Neural cell (in vitro differentiated cells): ENCODE measurements at regions not wholly inside any gene's neighbourhood (a gene's known extent, or its start where the extent isn't known, plus 50 kb on each side); places are given as distances from the start of the nearest gene placed in this dataset.

Experiments
- EP300 ChIP-seq: fragments of 450-650 bp; conservative IDR thresholded peaks from 2 replicates; pipeline ENCODE4 v1.6.1; 2014; ENCODE audit warnings: antibody characterized with exemption, mild to moderate bottlenecking, moderate library complexity; ENCODE audit not compliant: poor library complexity, severe bottlenecking
- EZH2 ChIP-seq: fragments of 200-600, 300-800 bp; shearing (Covaris generic), sonication (generic); IDR thresholded peaks from 2 replicates; pipeline ENCODE4 v1.6.1; 2014; ENCODE audit warnings: antibody characterized with exemption, low read length, borderline replicate concordance, mild to moderate bottlenecking; ENCODE audit not compliant: insufficient read depth, poor library complexity, severe bottlenecking
- POLR2AphosphoS5 ChIP-seq: IDR thresholded peaks from 2 replicates; pipeline ENCODE4 v1.6.1; 2012
- SMC3 ChIP-seq: fragments of 450-650 bp; conservative IDR thresholded peaks from 2 replicates; pipeline ENCODE4 v1.6.1; 2014; ENCODE audit warnings: antibody characterized with exemption, mild to moderate bottlenecking, moderate library complexity; ENCODE audit not compliant: poor library complexity
- TAF1 ChIP-seq: IDR thresholded peaks from 2 replicates; pipeline ENCODE4 v1.6.1; 2012; ENCODE audit warnings: low read depth
- TF ChIP-seq, protein P1 (sequence below): fragments of 450-650 bp; IDR thresholded peaks from 2 replicates; pipeline ENCODE4 v1.5.1; 2014; ENCODE audit warnings: antibody characterized with exemption, mild to moderate bottlenecking, moderate library complexity; ENCODE audit not compliant: poor library complexity, severe bottlenecking

DNA sequence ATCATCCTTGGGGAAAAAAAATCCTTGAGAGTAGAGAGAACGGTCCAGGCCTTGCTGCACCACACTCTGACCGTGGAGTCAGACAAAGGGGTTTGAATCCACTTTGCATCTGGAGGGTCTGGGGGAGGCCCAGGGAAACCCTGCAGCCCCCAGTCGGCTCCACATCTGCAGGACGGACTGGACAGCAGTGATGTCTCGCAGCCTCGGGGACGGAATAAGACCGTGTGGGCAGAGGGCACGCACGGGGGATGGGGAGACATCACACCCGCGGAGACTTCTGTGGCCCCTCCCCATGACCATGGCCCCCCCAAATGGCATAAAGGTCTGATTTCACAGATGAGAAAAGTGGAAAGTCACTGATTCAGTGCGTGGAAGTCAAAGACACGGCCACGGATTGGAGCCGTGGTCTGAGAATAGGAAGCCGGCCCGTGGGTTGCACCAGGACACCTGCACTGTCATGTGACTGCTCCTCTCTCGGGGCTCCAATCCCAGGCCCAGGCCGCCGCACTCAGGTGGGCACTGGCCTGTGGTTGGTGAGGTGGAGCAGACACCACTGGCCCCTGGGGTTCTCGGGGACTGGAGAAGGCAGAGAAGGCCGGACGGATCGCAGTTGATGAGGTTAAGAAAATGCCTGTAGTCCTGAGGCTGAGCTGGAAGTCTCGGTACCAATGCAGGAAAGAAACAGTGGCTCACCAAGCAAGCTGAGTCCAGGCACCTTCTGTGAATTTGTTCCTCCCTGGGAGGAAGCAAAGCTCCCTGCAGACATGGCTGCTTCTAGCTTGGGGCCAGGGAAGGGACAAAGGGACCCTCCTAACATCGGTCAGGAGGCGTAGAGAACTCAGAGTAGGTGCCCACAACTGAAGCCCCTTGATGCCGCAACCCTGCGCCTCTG is 61.8 kb downstream of the RTP5 start:
- TF ChIP-seq EZH2 (no peak), TAF1 (no peak), POLR2AphosphoS5 (no peak), SMC3 (no peak), EP300 (no peak)
- TF ChIP-seq, protein P1, sequence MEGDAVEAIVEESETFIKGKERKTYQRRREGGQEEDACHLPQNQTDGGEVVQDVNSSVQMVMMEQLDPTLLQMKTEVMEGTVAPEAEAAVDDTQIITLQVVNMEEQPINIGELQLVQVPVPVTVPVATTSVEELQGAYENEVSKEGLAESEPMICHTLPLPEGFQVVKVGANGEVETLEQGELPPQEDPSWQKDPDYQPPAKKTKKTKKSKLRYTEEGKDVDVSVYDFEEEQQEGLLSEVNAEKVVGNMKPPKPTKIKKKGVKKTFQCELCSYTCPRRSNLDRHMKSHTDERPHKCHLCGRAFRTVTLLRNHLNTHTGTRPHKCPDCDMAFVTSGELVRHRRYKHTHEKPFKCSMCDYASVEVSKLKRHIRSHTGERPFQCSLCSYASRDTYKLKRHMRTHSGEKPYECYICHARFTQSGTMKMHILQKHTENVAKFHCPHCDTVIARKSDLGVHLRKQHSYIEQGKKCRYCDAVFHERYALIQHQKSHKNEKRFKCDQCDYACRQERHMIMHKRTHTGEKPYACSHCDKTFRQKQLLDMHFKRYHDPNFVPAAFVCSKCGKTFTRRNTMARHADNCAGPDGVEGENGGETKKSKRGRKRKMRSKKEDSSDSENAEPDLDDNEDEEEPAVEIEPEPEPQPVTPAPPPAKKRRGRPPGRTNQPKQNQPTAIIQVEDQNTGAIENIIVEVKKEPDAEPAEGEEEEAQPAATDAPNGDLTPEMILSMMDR, result no peak
